Subcutaneous abdominal adipose tissue (tissue), 5 donors: ENCODE measurements at regions not wholly inside any gene's neighbourhood (a gene's known extent, or its start where the extent isn't known, plus 50 kb on each side); places are given as distances from the start of the nearest gene placed in this dataset.

Experiments
- H3K27ac ChIP-seq: one replicate; pipeline ENCODE4 v1.7.0; 2013; ENCODE audit warnings: low read depth, mild to moderate bottlenecking, inconsistent platforms, low read length, moderate library complexity
- H3K27me3 ChIP-seq, 5 donors: one replicate each; pipeline ENCODE4 v1.7.0; 2013; ENCODE audit warnings: low read length in 5 of 5, inconsistent platforms in 1 of 5; ENCODE audit not compliant: control insufficient read depth in 5 of 5, insufficient read depth in 4 of 5
- H3K36me3 ChIP-seq, 5 donors: one replicate each; pipeline ENCODE4 v1.7.0; 2013; ENCODE audit warnings: low read length in 5 of 5; ENCODE audit not compliant: control insufficient read depth in 5 of 5, insufficient read depth in 5 of 5
- H3K4me1 ChIP-seq, 5 donors: one replicate each; pipeline ENCODE4 v1.7.0; 2013; ENCODE audit warnings: low read length in 5 of 5, mild to moderate bottlenecking in 3 of 5, moderate library complexity in 1 of 5; ENCODE audit not compliant: control insufficient read depth in 5 of 5, insufficient read depth in 5 of 5
- H3K4me3 ChIP-seq, 5 donors: one replicate each; pipeline ENCODE4 v1.7.0; 2013; ENCODE audit warnings: low read length in 5 of 5, low read depth in 1 of 5
- H3K9ac ChIP-seq, 5 donors: one replicate each; pipeline ENCODE4 v1.7.0; 2013; ENCODE audit warnings: low read length in 5 of 5, mild to moderate bottlenecking in 4 of 5, moderate library complexity in 3 of 5
- H3K9me3 ChIP-seq, 5 donors: one replicate each; pipeline ENCODE4 v1.7.0; 2013; ENCODE audit warnings: low read length in 5 of 5; ENCODE audit not compliant: control insufficient read depth in 5 of 5
- donor health status: healthy.
- donor health status: healthy.
- donor health status: healthy.
- donor health status: healthy.
- donor health status: healthy.

- Histone ChIP-seq H3K4me3 (no peak overlapping the region), H3K36me3 (no peaks in the 10 kb centered on the region), H3K27me3 (peaks cover 0 to 4% (median 0%) of the 10 kb centered on the region in 5 donors), H3K9me3 (no peaks in the 10 kb centered on the region), H3K4me1 (peaks cover 0 to 5% (median 0%) of the 10 kb centered on the region in 5 donors), H3K27ac (no peak overlapping the region), H3K9ac (no peak overlapping the region)
Observed at GRCh38 chrX:66918511-66918910, 279.6 kb upstream of the EDA2R start.

GRCh38 chrX:66915893-66916292, 277.0 kb upstream of the EDA2R start:
- Histone ChIP-seq H3K4me1 (peaks cover 0 to 5% (median 0%) of the 10 kb centered on the region in 5 donors), H3K4me3 (no peak overlapping the region), H3K27ac (no peak overlapping the region), H3K9me3 (no peaks in the 10 kb centered on the region), H3K9ac (no peak overlapping the region), H3K36me3 (no peaks in the 10 kb centered on the region), H3K27me3 (peaks cover 0 to 8% (median 0%) of the 10 kb centered on the region in 5 donors)

- Histone ChIP-seq H3K36me3 (no peaks in the 10 kb centered on the region), H3K4me3 (no peak overlapping the region), H3K9me3 (no peaks in the 10 kb centered on the region), H3K9ac (no peak overlapping the region), H3K4me1 (peaks cover 0 to 5% (median 0%) of the 10 kb centered on the region in 5 donors), H3K27ac (no peak overlapping the region), H3K27me3 (peaks cover 0 to 8% (median 0%) of the 10 kb centered on the region in 5 donors)
Observed at GRCh38 chrX:66914080-66914479, 275.2 kb upstream of the EDA2R start.

DNA sequence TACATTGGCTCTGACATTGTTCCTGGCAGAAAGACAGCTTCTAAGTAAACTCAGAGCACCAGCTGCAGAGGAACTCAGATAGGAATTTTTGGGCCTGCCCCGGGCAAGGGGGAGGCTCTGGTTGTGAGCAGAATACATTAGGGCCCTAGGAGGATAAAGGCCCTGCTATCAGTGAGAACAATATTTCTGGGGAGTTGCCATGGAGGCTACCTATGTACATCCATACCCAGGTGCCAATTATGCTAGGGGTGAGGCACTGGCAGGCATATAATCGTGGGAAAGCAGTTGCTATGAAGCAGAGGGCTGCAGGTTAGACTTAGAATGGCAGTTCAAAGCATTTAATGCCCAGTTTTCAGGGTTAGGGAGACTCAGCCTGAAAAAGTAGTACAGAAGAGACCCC, 273.5 kb upstream of the EDA2R start:
- H3K36me3 ChIP-seq, result no peaks in the 10 kb centered on the region
- no peak overlapping the region for H3K4me3 ChIP-seq
- peaks cover 0 to 5% (median 0%) of the 10 kb centered on the region in 5 donors for H3K4me1 ChIP-seq
- H3K27me3 ChIP-seq, result peaks cover 0 to 11% (median 3%) of the 10 kb centered on the region in 5 donors
- no peak overlapping the region for H3K9ac ChIP-seq
- H3K9me3 ChIP-seq, result no peaks in the 10 kb centered on the region
- H3K27ac ChIP-seq, result no peak overlapping the region

GRCh38 chrX:66902081-66902480, 263.2 kb upstream of the EDA2R start:
- H3K9me3 ChIP-seq, result no peaks in the 10 kb centered on the region
- H3K9ac ChIP-seq, result no peak overlapping the region
- H3K36me3 ChIP-seq, result no peaks in the 10 kb centered on the region
- H3K27ac ChIP-seq, result no peak overlapping the region
- no peak overlapping the region for H3K4me3 ChIP-seq
- no peaks in the 10 kb centered on the region for H3K27me3 ChIP-seq
- no peaks in the 10 kb centered on the region for H3K4me1 ChIP-seq

DNA sequence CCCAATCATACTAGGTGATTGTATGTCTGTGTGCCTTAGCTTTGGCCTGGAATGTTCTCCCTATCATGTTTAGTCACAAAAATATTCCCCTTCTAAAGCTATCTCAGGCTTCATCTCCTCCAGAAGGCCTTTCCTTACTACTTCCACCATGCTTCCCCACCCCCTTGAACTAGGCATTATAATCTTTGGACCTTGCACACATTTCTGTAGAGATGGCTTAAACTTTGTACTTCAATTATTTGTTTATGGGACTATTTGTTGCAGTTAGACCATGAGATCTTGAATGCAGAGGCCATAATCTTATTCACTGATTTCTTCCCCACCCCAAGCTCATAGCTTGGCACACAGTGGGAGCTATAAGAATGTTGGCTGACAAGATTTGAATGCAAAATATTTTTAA, 262.0 kb upstream of the EDA2R start:
- H3K9me3 ChIP-seq, result no peaks in the 10 kb centered on the region
- H3K27me3 ChIP-seq, result no peaks in the 10 kb centered on the region
- H3K4me1 ChIP-seq, result no peaks in the 10 kb centered on the region
- H3K27ac ChIP-seq, result no peak overlapping the region
- no peaks in the 10 kb centered on the region for H3K36me3 ChIP-seq
- H3K9ac ChIP-seq, result no peak overlapping the region
- no peak overlapping the region for H3K4me3 ChIP-seq

DNA sequence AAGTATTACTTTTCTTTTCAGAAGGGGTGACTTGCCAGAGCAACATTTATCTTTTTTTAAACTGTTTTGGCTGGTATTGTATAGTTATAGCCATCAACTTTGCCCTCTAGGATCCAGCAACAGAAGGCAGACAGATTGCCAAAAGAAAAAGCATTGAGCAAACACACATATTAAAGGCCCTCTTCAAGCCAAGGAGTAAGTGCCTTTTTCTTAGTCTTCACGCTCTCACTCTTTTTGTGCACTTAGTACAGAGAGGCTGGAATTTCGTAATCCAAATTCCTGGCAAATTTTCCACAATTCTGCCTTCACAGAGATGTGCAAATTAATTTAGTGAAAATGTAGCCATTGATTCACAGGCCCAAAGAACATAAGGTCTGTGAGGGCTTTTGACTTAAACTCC, 253.1 kb upstream of the EDA2R start:
- H3K4me1 ChIP-seq, result peaks cover 0 to 6% (median 3%) of the 10 kb centered on the region in 5 donors
- H3K4me3 ChIP-seq, result no peak overlapping the region
- no peaks in the 10 kb centered on the region for H3K36me3 ChIP-seq
- no peak overlapping the region for H3K9ac ChIP-seq
- H3K9me3 ChIP-seq, result no peaks in the 10 kb centered on the region
- no peaks in the 10 kb centered on the region for H3K27me3 ChIP-seq
- H3K27ac ChIP-seq, result no peak overlapping the region

- Histone ChIP-seq H3K36me3 (no peaks in the 10 kb centered on the region), H3K4me1 (peaks cover 0 to 6% (median 3%) of the 10 kb centered on the region in 5 donors), H3K4me3 (no peak overlapping the region), H3K27me3 (no peaks in the 10 kb centered on the region), H3K9ac (no peak overlapping the region), H3K9me3 (no peaks in the 10 kb centered on the region), H3K27ac (no peak overlapping the region)
Observed at GRCh38 chrX:66889418-66889817, 250.5 kb upstream of the EDA2R start.

DNA sequence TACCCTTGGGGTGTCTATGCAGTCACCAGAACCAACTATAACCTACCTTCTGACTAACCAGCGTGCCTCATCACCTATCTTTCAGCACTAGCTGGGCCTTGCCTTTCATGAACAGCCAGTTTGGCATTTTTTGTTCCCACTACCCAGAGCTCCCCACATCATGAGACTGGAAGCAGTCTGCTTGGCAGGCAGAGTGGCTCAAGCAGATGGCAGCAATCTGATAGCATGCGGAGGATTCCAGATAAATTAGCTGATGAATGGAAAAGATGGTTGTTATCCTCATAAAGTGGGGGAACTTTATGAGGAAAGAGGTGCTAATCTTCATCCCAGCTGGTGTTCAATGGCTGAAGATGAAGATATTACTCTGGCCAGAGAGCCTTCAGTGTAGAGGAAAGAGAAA, 243.2 kb upstream of the EDA2R start:
- H3K9ac ChIP-seq, result no peak overlapping the region
- no peaks in the 10 kb centered on the region for H3K9me3 ChIP-seq
- H3K36me3 ChIP-seq, result no peaks in the 10 kb centered on the region
- no peak overlapping the region for H3K4me3 ChIP-seq
- no peak overlapping the region for H3K27ac ChIP-seq
- H3K27me3 ChIP-seq, result peaks cover 0 to 5% (median 0%) of the 10 kb centered on the region in 5 donors
- H3K4me1 ChIP-seq, result no peaks in the 10 kb centered on the region

DNA sequence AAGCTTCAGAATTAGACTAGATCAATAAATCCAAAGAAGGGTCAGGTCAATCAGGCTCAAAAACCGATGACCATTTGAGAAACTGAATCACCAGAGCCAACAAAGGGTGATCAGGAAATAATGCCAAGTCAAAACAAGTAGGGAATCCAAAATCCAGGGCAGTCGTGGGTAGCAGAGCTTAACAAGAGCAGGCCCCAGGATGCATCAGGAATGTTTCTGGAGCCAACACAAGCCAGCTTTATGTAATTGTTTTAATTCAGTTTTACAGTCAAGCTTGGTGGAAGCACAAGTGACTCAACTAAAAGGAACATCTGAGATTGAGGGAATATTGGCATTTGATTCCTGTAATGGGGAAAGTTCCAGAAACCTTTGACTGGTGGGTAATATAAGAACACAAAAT, 237.9 kb upstream of the EDA2R start:
- Histone ChIP-seq H3K27ac (no peak overlapping the region), H3K36me3 (no peaks in the 10 kb centered on the region), H3K4me3 (no peak overlapping the region), H3K9ac (no peak overlapping the region), H3K4me1 (no peaks in the 10 kb centered on the region), H3K9me3 (no peaks in the 10 kb centered on the region), H3K27me3 (peaks cover 0 to 2% (median 0%) of the 10 kb centered on the region in 5 donors)

DNA sequence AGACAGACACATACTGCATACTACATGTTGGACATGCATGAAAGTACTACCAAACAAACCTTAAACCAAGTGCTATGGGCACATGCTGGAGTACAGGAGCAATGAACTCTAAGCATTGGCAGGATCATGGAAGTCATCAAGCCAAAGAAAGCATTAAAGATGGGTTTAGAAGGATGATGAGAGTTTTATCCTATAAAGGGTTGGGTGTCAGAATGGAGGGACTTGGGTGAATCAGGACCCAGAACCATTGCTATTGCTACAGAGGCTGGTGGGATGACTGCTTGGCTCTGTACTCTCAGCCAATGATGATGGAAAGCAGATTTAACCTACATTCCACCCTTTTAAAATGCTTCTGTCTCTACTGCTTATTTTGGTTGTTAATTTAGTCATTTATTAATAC, 233.9 kb upstream of the EDA2R start:
- no peak overlapping the region for H3K4me3 ChIP-seq
- no peak overlapping the region for H3K27ac ChIP-seq
- H3K27me3 ChIP-seq, result no peaks in the 10 kb centered on the region
- H3K9me3 ChIP-seq, result no peaks in the 10 kb centered on the region
- H3K4me1 ChIP-seq, result no peaks in the 10 kb centered on the region
- H3K9ac ChIP-seq, result no peak overlapping the region
- no peaks in the 10 kb centered on the region for H3K36me3 ChIP-seq
